ENCODE measurements at regions not wholly inside any gene's neighbourhood (a gene's known extent, or its start where the extent isn't known, plus 50 kb on each side); places are given as distances from the start of the nearest gene placed in this dataset.

DNA sequence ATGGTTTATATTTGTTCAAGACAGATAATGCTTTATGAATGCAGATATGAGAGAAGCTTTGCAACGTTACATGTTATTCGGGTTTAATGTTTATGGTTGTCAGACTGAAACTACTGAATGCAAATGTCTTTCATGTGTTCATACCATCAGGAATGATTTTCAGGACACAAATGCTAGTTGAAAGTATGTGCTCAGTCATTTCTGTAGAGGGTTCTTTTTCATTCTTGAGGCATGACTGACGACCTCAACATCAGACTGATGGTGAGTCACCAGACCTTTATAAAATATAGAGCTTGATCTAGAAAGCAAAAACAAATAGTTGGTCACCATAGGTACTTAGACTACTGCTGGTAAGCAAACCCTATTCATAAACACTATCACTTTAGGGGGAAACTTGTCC is 287.3 kb upstream of the NUDT12 start:
- TF ChIP-seq, protein P1, sequence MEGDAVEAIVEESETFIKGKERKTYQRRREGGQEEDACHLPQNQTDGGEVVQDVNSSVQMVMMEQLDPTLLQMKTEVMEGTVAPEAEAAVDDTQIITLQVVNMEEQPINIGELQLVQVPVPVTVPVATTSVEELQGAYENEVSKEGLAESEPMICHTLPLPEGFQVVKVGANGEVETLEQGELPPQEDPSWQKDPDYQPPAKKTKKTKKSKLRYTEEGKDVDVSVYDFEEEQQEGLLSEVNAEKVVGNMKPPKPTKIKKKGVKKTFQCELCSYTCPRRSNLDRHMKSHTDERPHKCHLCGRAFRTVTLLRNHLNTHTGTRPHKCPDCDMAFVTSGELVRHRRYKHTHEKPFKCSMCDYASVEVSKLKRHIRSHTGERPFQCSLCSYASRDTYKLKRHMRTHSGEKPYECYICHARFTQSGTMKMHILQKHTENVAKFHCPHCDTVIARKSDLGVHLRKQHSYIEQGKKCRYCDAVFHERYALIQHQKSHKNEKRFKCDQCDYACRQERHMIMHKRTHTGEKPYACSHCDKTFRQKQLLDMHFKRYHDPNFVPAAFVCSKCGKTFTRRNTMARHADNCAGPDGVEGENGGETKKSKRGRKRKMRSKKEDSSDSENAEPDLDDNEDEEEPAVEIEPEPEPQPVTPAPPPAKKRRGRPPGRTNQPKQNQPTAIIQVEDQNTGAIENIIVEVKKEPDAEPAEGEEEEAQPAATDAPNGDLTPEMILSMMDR (IDR thresholded peaks at IDR 0.05), result no peak
- TF ChIP-seq POLR2A (IDR thresholded peaks at IDR 0.05), result no peak
